ENCODE measurements at regions not wholly inside any gene's neighbourhood (a gene's known extent, or its start where the extent isn't known, plus 50 kb on each side); places are given as distances from the start of the nearest gene placed in this dataset.

DNA sequence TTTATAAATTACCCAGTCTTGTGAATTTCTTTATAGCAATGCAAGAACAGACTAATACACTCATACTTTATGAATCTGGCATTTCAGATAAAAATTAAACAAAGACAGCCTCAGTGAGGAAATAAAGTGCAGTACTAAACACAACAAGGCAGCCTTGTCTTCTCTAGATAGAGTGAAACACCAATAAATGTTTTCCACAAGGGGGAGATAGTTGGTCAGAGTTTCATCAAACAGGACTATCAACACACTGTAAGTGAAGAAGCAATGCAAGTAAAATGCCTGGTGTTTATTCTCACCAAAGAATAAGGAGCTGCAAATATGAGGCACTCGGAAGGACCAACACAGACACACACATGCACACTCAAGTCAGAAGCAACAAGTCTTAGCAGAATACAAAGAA, 62.8 kb downstream of the FAM9B start:
- DNase-seq: peak; percentile 45 to 62

DNA sequence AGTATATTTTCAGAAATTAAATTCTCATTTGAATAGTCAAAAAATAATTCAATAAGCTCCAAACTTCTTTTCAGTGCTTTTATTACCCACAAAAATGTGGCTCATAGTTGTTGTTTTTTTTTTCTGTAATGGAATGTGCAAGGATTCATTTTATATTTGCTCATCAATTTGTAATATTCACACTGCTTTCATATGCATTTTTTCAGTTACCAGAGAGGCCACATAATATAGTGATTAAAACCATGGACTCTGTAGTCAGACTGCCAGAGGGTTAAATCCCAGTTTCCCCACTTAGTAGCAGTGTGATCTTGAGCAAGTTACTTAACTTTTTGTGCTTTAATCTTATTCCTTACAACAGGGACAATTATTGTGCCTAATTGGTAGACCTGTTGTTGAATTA, 64.5 kb downstream of the FAM9B start:
- DNase-seq: no peak

DNA sequence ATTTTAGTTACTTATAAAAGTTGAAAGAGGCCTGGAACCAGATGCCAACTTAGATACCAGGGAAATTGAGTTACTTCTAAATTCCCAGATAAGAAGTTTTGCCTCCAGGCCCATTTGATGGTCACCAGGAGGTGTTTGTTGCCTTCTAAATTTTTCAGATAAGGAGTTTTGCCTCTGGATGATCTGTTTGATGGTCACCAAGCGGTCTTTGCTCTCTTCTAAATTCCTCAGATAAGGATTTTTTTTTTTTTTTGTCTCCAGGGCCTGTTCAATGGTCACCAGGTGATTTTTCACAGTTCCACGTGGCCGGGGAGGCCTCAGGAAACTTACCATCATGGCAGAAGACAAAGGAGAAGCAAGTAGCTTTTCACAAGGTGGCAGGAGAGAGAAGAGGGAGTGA, 66.5 kb downstream of the FAM9B start:
- DNase-seq: no peak

DNA sequence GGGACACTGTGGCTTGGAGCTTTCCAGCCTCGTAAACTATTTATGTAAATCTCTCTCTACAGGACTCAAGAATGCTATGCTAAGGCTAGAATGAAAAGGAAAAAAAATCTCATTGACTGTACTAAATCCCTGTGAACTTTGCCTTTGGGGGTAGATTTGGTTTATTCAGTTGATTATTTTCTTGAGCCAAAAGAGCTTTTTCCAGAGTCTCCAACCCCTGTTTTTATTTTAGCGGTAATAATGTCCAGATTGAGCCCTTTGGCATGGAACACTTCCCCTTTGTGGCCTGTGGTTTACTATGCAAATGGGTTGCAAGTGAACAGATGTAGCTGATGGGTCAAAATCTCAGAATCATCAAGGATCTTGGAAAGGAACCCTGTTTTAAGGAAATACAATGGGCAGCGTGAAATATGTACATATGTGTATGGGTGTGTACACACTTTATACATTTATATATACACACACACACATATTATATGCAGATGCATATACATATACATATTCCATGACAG, 72.9 kb downstream of the FAM9B start:
- peak; percentile 45 to 52 for DNase-seq

DNA sequence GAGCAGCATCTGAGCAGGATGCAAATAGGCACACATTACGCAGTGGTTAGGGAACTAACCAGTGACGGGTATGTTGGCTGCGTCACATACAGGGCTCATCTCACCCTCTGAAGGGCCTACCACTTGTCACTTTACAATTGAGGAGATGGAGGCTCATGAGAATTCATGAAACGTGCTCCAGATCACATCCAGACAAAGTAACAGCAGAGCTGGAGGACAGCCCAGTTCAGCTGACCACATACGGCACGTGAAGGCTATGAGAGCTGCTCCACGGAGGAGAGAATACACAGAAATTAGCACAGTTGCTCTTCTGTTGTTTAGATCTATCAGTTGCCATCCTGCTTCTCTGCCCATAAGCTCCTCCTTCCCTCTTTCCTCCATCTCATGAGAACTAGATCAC, 78.4 kb downstream of the FAM9B start:
- no peak for DNase-seq

DNA sequence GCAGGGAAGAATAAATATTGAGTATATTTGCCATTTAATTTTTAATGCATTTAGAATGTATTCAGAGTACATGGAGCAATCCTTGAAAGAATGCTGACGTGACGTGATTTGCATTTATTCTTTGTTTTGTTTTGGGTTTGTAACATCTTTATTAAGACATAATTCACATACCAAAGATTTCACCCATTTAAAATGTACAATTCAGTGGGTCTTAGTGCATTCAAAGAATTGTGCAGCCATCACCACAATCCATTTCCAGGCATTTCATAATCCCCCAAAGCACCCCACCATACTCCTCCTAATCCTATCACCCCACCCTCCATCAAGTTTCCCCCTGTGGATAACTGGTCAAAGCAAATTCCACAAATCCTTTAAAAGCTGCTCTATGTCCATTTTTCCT, 87.4 kb downstream of the FAM9B start:
- DNase-seq: no peak

DNA sequence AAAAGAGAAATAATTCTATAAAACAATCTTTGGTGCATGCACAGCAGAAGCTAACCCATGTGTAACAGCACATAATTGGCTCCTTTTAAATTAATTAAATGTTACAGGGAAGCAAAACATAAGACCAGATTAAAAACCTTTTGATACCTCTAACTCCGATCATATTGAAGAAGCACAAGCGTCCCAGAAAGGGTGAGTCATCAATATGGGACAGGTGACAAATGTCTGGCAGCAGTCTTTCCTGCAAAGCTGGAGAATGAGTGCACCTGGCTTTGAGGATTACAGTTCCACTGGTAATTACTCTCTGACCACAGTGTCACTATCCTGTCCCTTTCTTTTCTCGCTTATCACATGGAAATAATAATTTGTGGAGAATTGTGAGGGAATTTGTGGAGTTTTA, 94.6 kb downstream of the FAM9B start:
- no peak for DNase-seq

DNA sequence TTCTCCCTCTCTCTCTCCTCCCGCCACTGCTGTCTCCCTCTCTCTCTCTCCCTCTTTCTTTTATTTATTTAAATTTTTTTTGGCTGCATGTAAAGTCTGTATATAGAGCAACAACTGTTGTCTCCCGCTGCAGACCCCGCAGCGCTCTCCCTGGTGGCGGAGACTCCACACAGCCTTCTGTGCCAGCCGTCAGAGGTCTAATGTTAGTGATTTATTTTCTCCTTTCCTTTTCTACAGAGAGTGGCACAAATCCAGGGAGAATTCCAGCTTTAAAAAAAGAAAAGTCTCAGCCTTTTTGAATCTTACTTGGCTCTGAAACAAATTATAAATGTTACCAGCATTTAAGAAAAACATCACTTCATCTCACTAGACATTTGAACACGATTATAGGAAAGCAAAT, 106.2 kb downstream of the FAM9B start:
- no peak for DNase-seq

DNA sequence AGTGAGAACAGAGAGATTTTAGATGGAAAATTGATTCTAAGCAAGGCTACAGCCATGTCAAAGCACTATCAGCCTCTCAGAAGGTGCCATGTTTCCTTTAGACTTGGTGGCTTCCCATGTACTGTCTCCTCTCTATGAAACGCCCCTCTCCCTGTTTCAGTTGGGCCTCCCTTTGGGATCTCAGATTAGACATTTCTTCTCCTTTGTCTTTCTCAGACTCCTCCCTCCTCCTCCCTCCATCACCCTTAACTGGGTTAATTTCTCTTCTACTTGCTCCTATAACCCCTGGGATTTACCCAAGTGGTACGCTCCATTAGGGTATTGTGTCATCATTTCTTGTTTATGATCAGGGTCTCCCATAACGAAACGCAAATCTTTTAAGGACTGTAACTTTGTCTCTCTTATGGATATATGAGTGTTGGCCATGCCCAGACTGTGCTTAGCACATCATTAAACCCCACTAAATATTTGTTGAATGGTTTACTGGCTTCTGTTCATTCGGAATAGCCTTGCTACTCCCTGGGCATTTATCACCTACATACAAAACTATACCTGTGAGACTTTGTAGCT, 106.8 kb downstream of the FAM9B start:
- DNase-seq: no peak

DNA sequence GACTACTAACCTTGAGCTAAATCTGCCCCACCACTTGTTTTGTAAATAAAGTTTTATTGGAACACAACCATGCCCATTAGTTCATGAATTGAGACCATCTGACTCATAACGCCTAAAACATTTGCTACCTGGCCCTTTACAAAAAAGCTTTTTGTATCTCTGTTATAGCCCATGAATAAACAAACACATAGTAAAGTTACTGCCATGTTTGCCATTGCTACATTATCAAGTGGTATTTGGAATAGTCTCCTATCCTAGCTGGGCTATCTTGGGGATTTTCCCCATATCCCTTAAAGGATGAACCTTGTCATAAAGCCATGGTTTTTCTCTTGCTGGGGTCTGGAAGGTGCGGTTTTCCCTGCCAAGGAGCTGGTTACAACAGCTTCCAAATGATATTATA, 112.3 kb downstream of the FAM9B start:
- DNase-seq: no peak

DNA sequence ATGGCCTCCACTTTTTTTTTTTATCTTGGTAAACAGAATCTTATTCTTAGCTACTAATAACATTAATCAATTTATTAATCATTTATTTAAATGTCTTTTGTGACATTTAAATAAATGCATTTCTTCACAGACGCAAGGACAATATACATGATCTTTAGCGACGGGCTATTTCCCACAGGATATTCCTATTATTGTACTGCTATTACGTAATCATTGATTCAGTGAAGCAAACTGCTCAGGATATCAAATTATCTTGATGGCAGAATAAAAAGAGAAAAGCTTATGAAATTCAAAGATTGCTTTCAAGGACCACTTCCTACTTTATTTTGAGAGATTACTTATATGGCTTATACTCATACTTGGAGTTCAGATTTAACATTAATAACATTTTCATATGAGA, 114.1 kb downstream of the FAM9B start:
- DNase-seq: no peak

DNA sequence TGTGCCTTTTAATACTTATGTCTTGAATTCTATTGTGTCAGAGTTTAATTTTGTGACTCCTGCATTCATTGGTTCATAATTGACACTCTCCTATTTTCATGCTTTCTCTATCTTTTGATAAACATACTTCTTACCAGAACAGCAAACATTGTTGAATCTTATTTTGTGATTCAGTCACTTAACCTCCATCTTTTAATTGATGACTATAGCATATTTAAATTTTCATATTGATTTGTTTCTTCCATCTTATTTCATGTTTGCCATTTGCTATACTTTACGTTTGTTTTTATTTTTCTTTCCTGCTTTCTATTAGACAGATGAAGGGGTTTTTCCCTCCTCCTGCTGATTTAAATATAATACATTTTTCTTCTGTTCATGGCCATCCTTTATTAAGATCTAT, 115.5 kb upstream of the FAM9A start:
- DNase-seq: no peak

DNA sequence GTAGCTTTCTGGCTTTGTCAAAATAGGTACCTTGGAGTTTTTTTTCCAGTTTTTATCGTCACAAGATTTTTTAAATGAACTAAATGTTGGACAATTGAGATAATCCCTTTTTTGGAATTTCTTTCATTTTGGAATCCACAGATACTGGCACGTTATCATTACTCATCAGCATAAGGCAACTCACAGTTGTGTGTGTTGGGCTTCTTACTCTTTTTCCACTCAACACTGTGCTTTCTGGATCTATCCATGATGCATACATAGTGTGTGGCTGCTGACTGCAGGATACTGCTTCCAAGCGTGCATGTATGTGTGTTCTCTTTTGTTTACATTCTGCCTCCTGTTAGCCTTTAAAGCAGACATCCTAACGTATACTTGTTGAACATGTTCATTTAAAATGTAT, 113.5 kb upstream of the FAM9A start:
- DNase-seq: no peak

DNA sequence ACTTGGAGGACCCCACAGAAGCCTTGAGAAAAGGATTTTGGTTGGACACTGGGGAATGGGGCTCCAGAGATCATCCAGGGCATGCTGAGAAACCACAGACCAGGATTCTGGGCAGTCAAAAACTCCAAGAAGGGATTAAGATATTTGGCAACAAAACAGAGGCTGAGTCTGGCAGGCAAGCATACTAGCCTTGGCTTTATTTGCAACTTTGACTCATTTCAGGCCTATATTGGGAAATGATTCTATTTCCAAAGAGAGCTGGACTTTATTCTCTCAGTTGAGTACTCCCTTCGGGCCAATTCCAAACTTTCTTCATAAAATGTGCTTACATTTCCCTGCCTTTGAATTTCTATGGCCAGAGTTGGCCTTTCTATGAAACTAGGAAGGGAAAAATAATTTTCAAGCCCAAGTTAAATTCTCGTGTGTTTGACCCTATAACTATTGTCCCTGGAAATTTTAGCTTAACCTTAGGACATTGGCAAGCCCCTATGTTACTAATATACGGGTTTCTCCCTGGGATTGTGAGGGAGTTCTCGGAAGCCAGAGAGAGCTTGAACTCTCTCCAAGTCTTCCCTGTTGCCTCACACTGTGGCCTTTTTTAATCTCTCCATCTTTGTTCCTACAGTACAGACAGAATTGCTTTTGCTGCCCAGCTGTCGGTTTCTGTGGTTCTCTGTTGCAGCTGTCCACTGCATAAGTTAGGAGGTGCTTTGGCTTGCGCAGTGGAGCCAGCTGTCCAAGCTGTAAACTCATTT, 112.6 kb upstream of the FAM9A start:
- no peak for DNase-seq

DNA sequence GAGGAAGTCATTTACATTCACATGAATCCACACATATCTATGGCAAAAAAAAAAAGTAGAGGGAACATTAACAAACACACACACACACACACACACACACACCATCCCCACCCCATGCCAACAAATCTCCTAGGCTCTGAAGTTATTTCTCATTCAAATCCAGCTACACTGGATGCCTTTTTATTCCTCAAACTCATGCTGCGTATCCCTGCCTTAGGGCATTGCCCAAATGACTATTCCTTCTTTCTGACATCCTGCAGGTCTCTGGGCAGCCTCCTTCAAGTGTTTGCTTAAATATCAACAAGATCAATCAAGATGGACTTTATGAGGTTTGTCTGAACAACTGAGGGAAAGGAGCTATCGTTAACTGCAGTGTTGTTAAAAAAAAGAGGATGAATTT, 106.5 kb upstream of the FAM9A start:
- no peak for DNase-seq

DNA sequence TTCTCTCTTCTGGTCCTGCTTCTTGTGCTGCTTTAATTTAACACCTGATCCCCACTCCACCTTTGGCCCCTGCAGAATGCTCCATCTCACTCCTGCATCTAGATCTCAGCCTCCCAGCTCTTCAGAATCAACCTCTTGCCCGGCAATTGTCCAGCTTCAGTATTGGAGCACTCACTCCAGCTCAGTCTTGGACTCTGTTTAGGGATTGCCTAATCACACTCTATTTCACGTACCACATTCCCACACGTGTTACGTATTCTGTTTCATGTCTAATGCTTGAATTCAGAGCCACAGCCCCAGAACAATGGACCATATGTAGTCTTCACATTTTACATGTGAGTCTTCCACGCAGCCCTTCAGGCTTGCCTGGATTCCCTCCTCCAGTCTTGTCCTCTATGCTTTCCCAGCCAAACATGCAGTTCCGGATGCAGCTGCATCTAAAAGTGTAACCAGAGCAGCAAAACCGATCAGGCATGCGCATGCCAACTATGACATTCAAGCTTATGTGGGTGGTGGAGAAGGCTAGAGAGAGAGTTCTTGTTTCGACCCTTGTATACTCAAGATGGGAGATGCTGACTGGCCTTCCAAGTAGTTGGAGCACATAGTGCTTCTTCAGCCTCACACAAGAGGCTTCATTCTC, 105.2 kb upstream of the FAM9A start:
- no peak for DNase-seq

DNA sequence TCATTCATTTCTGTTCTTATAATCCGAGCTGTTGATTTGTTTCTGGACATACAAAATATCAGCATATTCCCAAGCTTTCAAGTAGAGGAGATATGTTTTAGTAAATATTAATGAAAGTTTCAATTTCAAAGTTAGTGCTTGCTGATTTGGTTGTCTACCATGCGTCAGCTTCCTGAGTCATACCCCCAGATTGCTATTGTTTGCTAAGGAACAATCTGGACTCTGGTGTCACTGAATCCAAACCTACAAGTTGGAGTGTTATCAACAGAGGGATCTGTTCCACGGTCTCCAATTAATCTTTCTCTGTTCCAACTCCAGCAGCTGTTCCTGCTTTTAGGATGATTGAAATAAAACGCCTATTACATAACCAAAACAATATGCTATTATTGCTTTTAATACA, 96.1 kb upstream of the FAM9A start:
- no peak for DNase-seq

DNA sequence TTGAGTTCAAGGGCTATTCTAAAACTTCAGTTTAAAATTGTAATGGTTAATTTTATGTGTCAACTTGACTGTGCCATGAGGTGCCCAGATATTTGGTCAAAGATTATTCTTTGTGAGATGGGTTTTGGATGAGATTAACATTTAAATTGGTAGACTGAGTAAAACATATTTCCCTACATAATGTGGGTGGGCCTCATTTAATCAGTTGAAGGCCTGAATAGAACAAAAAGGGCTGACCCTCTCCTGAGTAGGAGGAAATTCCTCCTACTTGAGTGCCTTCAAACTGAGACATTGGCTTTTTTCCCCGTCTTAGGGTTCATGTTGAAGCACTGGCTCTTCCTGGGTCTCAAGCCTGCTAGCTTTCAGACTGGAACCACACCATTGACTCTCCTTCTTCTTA, 89.6 kb upstream of the FAM9A start:
- DNase-seq: no peak

DNA sequence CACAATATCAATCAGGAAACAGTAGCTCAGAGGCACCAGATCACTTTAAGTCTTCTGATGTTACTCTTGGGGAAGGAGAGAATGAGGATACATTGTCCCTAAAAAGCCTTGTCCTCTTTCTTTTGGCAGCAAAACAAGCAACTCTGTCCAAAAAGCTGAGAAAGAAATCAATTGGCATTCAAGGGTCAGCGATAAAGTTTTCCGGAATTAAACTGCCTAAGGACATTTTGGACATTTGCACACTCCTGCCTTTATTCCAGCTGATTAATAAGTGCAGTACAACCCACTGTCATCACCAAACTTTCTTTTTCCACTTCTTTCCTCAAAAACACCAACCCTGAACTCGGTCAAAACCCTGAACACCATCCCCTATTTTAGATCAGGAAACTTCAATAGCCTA, 85.8 kb upstream of the FAM9A start:
- DNase-seq: no peak

DNA sequence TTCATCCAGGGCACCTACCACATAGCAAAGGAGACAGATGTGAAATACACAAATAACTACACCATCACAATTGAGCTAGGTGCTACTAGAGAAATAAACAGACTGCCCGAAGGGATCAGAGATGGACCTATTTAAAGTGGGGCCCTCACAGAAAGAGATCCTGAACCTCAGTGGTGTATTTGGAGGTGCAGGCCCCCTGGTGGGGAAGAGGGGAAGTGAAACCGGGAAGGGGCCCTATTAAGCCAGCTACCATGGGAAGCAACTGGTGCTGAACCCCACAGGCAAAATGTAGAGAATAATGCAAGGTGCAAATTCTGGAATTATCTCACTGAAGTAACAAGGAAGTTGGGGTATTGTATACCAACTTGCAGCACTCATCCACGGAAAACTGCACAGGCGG, 78.6 kb upstream of the FAM9A start:
- DNase-seq: peak in 1 of 2 donors; percentile 2

DNA sequence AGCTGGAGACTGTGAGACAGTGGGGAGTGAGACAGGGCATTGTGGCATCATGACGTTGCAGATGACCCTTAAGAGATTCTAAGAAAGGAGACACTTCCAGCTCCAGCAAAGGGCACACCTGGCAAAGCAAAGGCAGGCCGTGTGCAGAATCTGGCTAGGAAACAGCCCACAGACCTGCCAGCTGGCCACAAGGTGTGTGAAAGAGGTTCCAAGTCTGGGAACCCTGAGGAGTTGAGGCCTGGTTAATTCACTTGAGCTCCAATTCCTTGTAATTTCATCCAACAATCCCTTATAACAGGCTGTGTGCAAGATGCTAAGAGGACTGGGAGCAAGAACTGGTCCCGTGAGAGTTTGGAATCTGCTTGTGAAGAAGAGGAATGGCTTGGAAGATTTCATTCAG, 72.8 kb upstream of the FAM9A start:
- no peak for DNase-seq

DNA sequence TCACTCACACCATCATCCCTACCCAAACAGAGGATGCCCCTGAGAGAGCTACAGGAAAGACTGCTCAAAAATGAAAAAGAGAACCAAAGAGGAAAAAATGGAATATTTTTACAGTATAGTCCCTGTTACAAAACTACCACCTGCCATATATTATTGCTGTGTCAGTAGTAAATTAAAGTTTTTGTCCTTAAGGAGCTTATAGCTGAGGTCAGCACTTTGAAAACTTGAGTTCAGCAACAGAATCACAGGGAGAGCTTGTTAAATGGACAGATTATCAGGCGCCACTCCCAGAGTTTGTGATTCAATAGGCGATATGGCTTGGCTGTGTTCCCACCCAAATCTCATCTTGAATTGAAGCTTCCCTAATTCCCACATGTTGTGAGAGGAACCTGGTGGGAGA, 71.9 kb upstream of the FAM9A start:
- DNase-seq: no peak

DNA sequence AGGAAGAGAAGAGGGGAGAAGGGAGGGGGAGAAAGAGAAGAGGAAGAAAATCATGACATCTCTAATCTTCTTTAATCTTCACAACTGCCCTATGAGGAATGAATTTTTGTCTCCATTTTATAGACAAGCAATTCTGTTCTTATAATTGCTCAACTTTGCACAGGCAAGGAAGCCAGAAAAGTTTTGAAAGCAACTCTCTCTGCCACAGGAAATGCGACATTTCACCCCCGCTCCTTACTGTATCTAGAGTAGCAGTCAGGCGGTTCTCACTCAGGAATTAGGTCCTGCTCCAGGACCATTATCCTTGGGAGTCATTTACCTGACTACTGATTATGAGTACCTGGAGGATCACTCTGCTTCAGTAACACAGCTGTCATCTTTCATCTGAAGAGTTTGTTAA, 69.2 kb upstream of the FAM9A start:
- peak in 1 of 2 donors; percentile 6 for DNase-seq

DNA sequence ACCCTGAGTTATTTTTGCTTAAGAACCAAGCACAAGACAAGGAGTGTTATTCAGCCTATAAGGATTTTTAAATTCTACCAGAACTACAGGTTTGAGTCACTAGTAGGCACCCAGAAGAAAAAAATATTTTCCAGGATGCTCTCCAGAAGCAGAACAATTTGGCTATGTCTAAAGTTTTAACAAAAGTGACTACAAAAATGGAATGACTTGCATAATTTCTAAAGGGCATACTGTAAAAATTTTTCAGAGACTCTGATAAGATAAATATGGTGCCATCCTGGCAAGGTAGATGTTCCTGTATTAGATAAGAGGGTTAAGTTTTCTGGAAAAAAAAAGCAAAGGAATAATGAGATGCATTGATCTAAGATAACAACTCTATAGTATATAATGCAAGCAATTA, 68.6 kb upstream of the FAM9A start:
- DNase-seq: no peak

Measured in inflammatory macrophage (primary cell).